ENCODE measurements at regions not wholly inside any gene's neighbourhood (a gene's known extent, or its start where the extent isn't known, plus 50 kb on each side); places are given as distances from the start of the nearest gene placed in this dataset.

DNA sequence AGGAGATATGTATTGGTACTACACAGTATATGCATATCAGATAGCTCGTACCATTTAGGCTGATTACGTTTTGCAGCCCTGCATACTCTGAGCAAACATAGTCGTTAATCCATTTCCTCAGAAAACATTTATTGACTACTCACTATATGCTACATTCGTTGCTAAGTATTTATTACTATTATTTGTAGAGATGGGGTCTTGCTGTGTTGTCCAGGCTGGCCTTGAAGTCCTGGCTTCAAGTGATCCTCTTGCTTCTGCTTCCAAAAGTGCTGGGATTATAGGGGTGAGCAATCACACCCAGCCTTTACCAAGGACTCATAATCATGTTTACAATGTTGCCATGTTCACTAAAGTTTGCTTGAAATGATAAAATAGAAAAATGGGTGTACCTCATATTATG is 174.7 kb downstream of the ARL4A start:
- ATAC-seq, result no peak
- TF ChIP-seq OSR1 (CRISPR knock-in tag; IDR thresholded peaks at IDR 0.05) (no peak), ZFP3 (CRISPR knock-in tag; IDR thresholded peaks at IDR 0.05) (no peak), RARB (CRISPR knock-in tag; IDR thresholded peaks at IDR 0.05) (no peak), SNAI2 (CRISPR knock-in tag; IDR thresholded peaks at IDR 0.05) (no peak), ZFP30 (CRISPR knock-in tag; IDR thresholded peaks at IDR 0.05) (no peak), PPARA (CRISPR knock-in tag; IDR thresholded peaks at IDR 0.05; ENCODE audit: borderline replicate concordance) (no peak), TCF4 (CRISPR knock-in tag; IDR thresholded peaks at IDR 0.05; ENCODE audit: borderline replicate concordance) (no peak), ARNTL (CRISPR knock-in tag; IDR thresholded peaks at IDR 0.05; ENCODE audit: borderline replicate concordance, low read depth) (no peak), CSDC2 (CRISPR knock-in tag; IDR thresholded peaks at IDR 0.05) (no peak)
- TF ChIP-seq, protein P1, sequence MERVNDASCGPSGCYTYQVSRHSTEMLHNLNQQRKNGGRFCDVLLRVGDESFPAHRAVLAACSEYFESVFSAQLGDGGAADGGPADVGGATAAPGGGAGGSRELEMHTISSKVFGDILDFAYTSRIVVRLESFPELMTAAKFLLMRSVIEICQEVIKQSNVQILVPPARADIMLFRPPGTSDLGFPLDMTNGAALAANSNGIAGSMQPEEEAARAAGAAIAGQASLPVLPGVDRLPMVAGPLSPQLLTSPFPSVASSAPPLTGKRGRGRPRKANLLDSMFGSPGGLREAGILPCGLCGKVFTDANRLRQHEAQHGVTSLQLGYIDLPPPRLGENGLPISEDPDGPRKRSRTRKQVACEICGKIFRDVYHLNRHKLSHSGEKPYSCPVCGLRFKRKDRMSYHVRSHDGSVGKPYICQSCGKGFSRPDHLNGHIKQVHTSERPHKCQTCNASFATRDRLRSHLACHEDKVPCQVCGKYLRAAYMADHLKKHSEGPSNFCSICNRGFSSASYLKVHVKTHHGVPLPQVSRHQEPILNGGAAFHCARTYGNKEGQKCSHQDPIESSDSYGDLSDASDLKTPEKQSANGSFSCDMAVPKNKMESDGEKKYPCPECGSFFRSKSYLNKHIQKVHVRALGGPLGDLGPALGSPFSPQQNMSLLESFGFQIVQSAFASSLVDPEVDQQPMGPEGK (CRISPR knock-in tag; IDR thresholded peaks at IDR 0.05; ENCODE audit: borderline replicate concordance), result no peak
- TF ChIP-seq, protein P2, sequence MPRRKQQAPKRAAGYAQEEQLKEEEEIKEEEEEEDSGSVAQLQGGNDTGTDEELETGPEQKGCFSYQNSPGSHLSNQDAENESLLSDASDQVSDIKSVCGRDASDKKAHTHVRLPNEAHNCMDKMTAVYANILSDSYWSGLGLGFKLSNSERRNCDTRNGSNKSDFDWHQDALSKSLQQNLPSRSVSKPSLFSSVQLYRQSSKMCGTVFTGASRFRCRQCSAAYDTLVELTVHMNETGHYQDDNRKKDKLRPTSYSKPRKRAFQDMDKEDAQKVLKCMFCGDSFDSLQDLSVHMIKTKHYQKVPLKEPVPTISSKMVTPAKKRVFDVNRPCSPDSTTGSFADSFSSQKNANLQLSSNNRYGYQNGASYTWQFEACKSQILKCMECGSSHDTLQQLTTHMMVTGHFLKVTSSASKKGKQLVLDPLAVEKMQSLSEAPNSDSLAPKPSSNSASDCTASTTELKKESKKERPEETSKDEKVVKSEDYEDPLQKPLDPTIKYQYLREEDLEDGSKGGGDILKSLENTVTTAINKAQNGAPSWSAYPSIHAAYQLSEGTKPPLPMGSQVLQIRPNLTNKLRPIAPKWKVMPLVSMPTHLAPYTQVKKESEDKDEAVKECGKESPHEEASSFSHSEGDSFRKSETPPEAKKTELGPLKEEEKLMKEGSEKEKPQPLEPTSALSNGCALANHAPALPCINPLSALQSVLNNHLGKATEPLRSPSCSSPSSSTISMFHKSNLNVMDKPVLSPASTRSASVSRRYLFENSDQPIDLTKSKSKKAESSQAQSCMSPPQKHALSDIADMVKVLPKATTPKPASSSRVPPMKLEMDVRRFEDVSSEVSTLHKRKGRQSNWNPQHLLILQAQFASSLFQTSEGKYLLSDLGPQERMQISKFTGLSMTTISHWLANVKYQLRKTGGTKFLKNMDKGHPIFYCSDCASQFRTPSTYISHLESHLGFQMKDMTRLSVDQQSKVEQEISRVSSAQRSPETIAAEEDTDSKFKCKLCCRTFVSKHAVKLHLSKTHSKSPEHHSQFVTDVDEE (CRISPR knock-in tag; IDR thresholded peaks at IDR 0.05), result no peak
- TF ChIP-seq, protein P3, sequence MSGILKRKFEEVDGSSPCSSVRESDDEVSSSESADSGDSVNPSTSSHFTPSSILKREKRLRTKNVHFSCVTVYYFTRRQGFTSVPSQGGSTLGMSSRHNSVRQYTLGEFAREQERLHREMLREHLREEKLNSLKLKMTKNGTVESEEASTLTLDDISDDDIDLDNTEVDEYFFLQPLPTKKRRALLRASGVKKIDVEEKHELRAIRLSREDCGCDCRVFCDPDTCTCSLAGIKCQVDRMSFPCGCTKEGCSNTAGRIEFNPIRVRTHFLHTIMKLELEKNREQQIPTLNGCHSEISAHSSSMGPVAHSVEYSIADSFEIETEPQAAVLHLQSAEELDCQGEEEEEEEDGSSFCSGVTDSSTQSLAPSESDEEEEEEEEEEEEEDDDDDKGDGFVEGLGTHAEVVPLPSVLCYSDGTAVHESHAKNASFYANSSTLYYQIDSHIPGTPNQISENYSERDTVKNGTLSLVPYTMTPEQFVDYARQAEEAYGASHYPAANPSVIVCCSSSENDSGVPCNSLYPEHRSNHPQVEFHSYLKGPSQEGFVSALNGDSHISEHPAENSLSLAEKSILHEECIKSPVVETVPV (CRISPR knock-in tag; IDR thresholded peaks at IDR 0.05), result no peak
- TF ChIP-seq, protein P4, sequence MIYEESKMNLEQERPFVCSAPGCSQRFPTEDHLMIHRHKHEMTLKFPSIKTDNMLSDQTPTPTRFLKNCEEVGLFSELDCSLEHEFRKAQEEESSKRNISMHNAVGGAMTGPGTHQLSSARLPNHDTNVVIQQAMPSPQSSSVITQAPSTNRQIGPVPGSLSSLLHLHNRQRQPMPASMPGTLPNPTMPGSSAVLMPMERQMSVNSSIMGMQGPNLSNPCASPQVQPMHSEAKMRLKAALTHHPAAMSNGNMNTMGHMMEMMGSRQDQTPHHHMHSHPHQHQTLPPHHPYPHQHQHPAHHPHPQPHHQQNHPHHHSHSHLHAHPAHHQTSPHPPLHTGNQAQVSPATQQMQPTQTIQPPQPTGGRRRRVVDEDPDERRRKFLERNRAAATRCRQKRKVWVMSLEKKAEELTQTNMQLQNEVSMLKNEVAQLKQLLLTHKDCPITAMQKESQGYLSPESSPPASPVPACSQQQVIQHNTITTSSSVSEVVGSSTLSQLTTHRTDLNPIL (CRISPR knock-in tag; IDR thresholded peaks at IDR 0.05; ENCODE audit: low read depth), result no peak

DNA sequence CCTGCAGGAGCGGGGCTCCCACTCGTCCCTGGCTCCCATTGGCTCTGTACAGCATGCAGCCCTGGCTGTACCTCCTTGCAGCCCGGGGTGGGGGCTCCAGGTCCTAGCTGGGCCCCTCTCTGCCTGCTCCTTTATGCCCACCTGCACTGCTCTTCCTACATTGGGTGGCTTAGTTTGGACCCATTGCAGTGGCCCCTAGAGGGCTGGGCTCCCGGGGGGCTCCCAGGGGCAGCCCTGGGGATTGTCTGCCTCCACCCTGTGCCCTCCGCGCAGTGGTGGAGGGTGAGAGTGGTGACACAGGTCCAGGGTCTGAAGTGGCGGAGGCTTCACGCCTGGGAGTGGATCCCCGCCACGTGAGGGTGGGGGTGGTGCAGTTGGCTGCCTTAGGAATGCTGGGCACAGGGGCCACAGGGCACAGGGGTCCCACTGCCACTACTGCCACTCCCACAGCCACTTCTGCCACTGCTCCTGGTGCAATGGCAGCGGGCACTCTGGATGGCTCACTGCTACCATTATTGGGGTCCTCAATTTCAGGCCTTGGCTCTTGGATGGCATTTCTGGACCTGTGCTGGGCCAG is 177.1 kb downstream of the ARL4A start:
- TF ChIP-seq CSDC2 (CRISPR knock-in tag; IDR thresholded peaks at IDR 0.05), result no peak
- TF ChIP-seq ZNF8 (CRISPR knock-in tag; IDR thresholded peaks at IDR 0.05), result no peak
- TF ChIP-seq, protein P5, sequence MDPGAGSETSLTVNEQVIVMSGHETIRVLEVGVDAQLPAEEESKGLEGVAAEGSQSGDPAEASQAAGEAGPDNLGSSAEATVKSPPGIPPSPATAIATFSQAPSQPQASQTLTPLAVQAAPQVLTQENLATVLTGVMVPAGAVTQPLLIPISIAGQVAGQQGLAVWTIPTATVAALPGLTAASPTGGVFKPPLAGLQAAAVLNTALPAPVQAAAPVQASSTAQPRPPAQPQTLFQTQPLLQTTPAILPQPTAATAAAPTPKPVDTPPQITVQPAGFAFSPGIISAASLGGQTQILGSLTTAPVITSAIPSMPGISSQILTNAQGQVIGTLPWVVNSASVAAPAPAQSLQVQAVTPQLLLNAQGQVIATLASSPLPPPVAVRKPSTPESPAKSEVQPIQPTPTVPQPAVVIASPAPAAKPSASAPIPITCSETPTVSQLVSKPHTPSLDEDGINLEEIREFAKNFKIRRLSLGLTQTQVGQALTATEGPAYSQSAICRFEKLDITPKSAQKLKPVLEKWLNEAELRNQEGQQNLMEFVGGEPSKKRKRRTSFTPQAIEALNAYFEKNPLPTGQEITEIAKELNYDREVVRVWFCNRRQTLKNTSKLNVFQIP (CRISPR knock-in tag; IDR thresholded peaks at IDR 0.05; ENCODE audit: borderline replicate concordance, low read depth), result no peak
- TF ChIP-seq, protein P2 (CRISPR knock-in tag; IDR thresholded peaks at IDR 0.05), result no peak
- TF ChIP-seq RARB (CRISPR knock-in tag; IDR thresholded peaks at IDR 0.05), result no peak
- no peak for TF ChIP-seq BACH2 (CRISPR knock-in tag; IDR thresholded peaks at IDR 0.05; ENCODE audit: borderline replicate concordance)
- TF ChIP-seq, protein P4 (CRISPR knock-in tag; IDR thresholded peaks at IDR 0.05; ENCODE audit: low read depth), result no peak
- TF ChIP-seq ZC3H10 (CRISPR knock-in tag; IDR thresholded peaks at IDR 0.05), result no peak
- TF ChIP-seq ESRRG (CRISPR knock-in tag; IDR thresholded peaks at IDR 0.05), result no peak
- TF ChIP-seq ISL1 (CRISPR knock-in tag; IDR thresholded peaks at IDR 0.05), result no peak
- TF ChIP-seq TOX (CRISPR knock-in tag; IDR thresholded peaks at IDR 0.05; ENCODE audit: borderline replicate concordance), result no peak
- no peak for TF ChIP-seq ZNF565 (CRISPR knock-in tag; conservative IDR thresholded peaks at IDR 0.05; ENCODE audit: low read depth)
- TF ChIP-seq TCF4 (CRISPR knock-in tag; IDR thresholded peaks at IDR 0.05; ENCODE audit: borderline replicate concordance), result no peak
- TF ChIP-seq PPARA (CRISPR knock-in tag; IDR thresholded peaks at IDR 0.05; ENCODE audit: borderline replicate concordance), result no peak
- TF ChIP-seq ZFP30 (CRISPR knock-in tag; IDR thresholded peaks at IDR 0.05), result no peak
- no peak for TF ChIP-seq GLIS3 (CRISPR knock-in tag; IDR thresholded peaks at IDR 0.05)
- no peak for TF ChIP-seq SNAI2 (CRISPR knock-in tag; IDR thresholded peaks at IDR 0.05)
- TF ChIP-seq ZFP3 (CRISPR knock-in tag; IDR thresholded peaks at IDR 0.05), result no peak
- no peak for ATAC-seq

Data from SK-N-SH treated with all-trans-retinoic acid at 6 μM for 48 hours (cell line).